HepG2 (cell line): ENCODE measurements at regions not wholly inside any gene's neighbourhood (a gene's known extent, or its start where the extent isn't known, plus 50 kb on each side); places are given as distances from the start of the nearest gene placed in this dataset.

Experiments used
- ARID5B ChIP-seq: IDR thresholded peaks from 2 replicates; pipeline ENCODE4 v1.4.0; 2020; ENCODE audit warnings: mild to moderate bottlenecking, missing genetic modification reagents
- CC2D1A ChIP-seq: sonication (generic); formaldehyde crosslinking; IDR thresholded peaks from 2 replicates; pipeline ENCODE4 v1.8.1; 2023; ENCODE audit warnings: mild to moderate bottlenecking, missing genetic modification reagents
- POLR2AphosphoS5 ChIP-seq: IDR thresholded peaks from 2 replicates; pipeline ENCODE4 v1.6.1; 2012; ENCODE audit warnings: low read depth, low read length
- SNAI1 ChIP-seq: sonication (generic); formaldehyde crosslinking; IDR thresholded peaks from 2 replicates; pipeline ENCODE4 v1.5.0; 2020; ENCODE audit warnings: mild to moderate bottlenecking, missing genetic modification reagents, borderline replicate concordance
- TEAD3 ChIP-seq: optimal IDR thresholded peaks from 2 replicates; pipeline ENCODE3; 2016; ENCODE audit warnings: borderline replicate concordance
- TGIF2 ChIP-seq: IDR thresholded peaks from 2 replicates; pipeline ENCODE4 v1.6.1; 2016; ENCODE audit warnings: control low read depth, missing compliant biosample characterization
- TMF1 ChIP-seq: sonication (generic); formaldehyde crosslinking; IDR thresholded peaks from 2 replicates; pipeline ENCODE4 v1.8.1; 2022; ENCODE audit warnings: low read depth, missing genetic modification reagents
- ZBTB46 ChIP-seq: sonication (generic); formaldehyde crosslinking; IDR thresholded peaks from 2 replicates; pipeline ENCODE4 v1.4.0; 2020; ENCODE audit warnings: mild to moderate bottlenecking, missing genetic modification reagents, borderline replicate concordance
- ZNF251 ChIP-seq: sonication (generic); formaldehyde crosslinking; IDR thresholded peaks from 2 replicates; pipeline ENCODE4 v1.9.0; 2021; ENCODE audit warnings: mild to moderate bottlenecking, missing genetic modification reagents
- ZNF263 ChIP-seq: sonication (generic); formaldehyde crosslinking; IDR thresholded peaks from 2 replicates; pipeline ENCODE4 v1.4.0; 2020; ENCODE audit warnings: missing genetic modification reagents
- ZNF530 ChIP-seq: sonication (generic); formaldehyde crosslinking; IDR thresholded peaks from 2 replicates; pipeline ENCODE4 v1.5.0; 2020; ENCODE audit warnings: low read depth, mild to moderate bottlenecking, missing genetic modification reagents
- ZNF562 ChIP-seq: sonication (generic); formaldehyde crosslinking; IDR thresholded peaks from 2 replicates; pipeline ENCODE4 v1.8.0; 2022; ENCODE audit warnings: missing genetic modification reagents, borderline replicate concordance
- ZNF572 ChIP-seq: sonication (generic); formaldehyde crosslinking; IDR thresholded peaks from 2 replicates; pipeline ENCODE4 v1.5.1; 2020; ENCODE audit warnings: mild to moderate bottlenecking, missing genetic modification reagents
- ZNF652 ChIP-seq: IDR thresholded peaks from 2 replicates; pipeline ENCODE4 v1.6.1; 2016; ENCODE audit warnings: low read depth, borderline replicate concordance
- ZNF839 ChIP-seq: sonication (generic); formaldehyde crosslinking; IDR thresholded peaks from 2 replicates; pipeline ENCODE4 v1.4.0; 2020; ENCODE audit warnings: missing genetic modification reagents, mild to moderate bottlenecking, borderline replicate concordance
- TF ChIP-seq, protein P1 (sequence below): sonication (generic); formaldehyde crosslinking; IDR thresholded peaks from 2 replicates; pipeline ENCODE4 v1.5.0; 2020; ENCODE audit warnings: mild to moderate bottlenecking, missing genetic modification reagents, borderline replicate concordance

GRCh38 chr3:71875461-71875947 is 90.6 kb upstream of the PROK2 start (continued):
- TF ChIP-seq ZBTB46 (no peak), ZNF263 (CRISPR knock-in tag) (peak; percentile 95), ZNF572 (CRISPR knock-in tag) (0 out of 2 replicates have a peak, but pooled peaks have one; percentile 70), TGIF2 (no peak), TEAD3 (no peak), ZNF562 (CRISPR knock-in tag) (no peak), CC2D1A (no peak), SNAI1 (CRISPR knock-in tag) (no peak), ARID5B (CRISPR knock-in tag) (0 out of 2 replicates have a peak, but pooled peaks have one; percentile 9), ZNF839 (CRISPR knock-in tag) (no peak), ZNF530 (CRISPR knock-in tag) (no peak), ZNF652 (CRISPR knock-in tag) (0 out of 2 replicates have a peak, but pooled peaks have one; percentile 17), ZNF251 (no peak), TMF1 (CRISPR knock-in tag) (no peak), POLR2AphosphoS5 (no peak)
- TF ChIP-seq, protein P1, sequence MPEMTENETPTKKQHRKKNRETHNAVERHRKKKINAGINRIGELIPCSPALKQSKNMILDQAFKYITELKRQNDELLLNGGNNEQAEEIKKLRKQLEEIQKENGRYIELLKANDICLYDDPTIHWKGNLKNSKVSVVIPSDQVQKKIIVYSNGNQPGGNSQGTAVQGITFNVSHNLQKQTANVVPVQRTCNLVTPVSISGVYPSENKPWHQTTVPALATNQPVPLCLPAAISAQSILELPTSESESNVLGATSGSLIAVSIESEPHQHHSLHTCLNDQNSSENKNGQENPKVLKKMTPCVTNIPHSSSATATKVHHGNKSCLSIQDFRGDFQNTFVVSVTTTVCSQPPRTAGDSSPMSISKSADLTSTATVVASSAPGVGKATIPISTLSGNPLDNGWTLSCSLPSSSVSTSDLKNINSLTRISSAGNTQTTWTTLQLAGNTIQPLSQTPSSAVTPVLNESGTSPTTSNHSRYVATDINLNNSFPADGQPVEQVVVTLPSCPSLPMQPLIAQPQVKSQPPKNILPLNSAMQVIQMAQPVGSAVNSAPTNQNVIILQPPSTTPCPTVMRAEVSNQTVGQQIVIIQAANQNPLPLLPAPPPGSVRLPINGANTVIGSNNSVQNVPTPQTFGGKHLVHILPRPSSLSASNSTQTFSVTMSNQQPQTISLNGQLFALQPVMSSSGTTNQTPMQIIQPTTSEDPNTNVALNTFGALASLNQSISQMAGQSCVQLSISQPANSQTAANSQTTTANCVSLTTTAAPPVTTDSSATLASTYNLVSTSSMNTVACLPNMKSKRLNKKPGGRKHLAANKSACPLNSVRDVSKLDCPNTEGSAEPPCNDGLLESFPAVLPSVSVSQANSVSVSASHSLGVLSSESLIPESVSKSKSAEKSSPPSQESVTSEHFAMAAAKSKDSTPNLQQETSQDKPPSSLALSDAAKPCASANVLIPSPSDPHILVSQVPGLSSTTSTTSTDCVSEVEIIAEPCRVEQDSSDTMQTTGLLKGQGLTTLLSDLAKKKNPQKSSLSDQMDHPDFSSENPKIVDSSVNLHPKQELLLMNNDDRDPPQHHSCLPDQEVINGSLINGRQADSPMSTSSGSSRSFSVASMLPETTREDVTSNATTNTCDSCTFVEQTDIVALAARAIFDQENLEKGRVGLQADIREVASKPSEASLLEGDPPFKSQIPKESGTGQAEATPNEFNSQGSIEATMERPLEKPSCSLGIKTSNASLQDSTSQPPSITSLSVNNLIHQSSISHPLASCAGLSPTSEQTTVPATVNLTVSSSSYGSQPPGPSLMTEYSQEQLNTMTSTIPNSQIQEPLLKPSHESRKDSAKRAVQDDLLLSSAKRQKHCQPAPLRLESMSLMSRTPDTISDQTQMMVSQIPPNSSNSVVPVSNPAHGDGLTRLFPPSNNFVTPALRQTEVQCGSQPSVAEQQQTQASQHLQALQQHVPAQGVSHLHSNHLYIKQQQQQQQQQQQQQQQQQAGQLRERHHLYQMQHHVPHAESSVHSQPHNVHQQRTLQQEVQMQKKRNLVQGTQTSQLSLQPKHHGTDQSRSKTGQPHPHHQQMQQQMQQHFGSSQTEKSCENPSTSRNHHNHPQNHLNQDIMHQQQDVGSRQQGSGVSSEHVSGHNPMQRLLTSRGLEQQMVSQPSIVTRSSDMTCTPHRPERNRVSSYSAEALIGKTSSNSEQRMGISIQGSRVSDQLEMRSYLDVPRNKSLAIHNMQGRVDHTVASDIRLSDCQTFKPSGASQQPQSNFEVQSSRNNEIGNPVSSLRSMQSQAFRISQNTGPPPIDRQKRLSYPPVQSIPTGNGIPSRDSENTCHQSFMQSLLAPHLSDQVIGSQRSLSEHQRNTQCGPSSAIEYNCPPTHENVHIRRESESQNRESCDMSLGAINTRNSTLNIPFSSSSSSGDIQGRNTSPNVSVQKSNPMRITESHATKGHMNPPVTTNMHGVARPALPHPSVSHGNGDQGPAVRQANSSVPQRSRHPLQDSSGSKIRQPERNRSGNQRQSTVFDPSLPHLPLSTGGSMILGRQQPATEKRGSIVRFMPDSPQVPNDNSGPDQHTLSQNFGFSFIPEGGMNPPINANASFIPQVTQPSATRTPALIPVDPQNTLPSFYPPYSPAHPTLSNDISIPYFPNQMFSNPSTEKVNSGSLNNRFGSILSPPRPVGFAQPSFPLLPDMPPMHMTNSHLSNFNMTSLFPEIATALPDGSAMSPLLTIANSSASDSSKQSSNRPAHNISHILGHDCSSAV (CRISPR knock-in tag), result no peak
